WTC11 (cell line): ENCODE measurements at regions not wholly inside any gene's neighbourhood (a gene's known extent, or its start where the extent isn't known, plus 50 kb on each side); places are given as distances from the start of the nearest gene placed in this dataset.

Experiments
- ATAC-seq: fragments of 200-7000 bp; cut with Tn5 transposase; 2 replicates; pipeline ENCODE4 v1.10.0; 2021; ENCODE audit warnings: mild to moderate bottlenecking, moderate library complexity
- CTCF ChIA-PET: fragments of 300-600 bp; sonication (Branson Sonifier 250); formaldehyde crosslinking; loops from one replicate; lab custom pipeline; 2021; ENCODE audit warnings: antibody characterized with exemption; lab: Charles Lee
- POLR2A ChIA-PET: fragments of 350-600 bp; sonication (Branson Sonifier 250); formaldehyde crosslinking; loops from one replicate; lab custom pipeline; 2021; ENCODE audit warnings: antibody characterized with exemption; lab: Charles Lee
- DNase-seq: peaks from one replicate; pipeline ENCODE4 v3.0.0; 2021; ENCODE audit warnings: low spot score
- H3K27ac Mint-ChIP-seq: 2 replicates; pipeline ENCODE4 v1.8.0; 2021; ENCODE audit warnings: mixed read lengths
- H3K27me3 Mint-ChIP-seq: 2 replicates; pipeline ENCODE4 v1.8.0; 2021; ENCODE audit warnings: low read depth, mild to moderate bottlenecking, moderate library complexity, mixed read lengths
- H3K36me3 Mint-ChIP-seq: 2 replicates; pipeline ENCODE4 v1.8.0; 2021; ENCODE audit warnings: mixed read lengths
- H3K4me1 Mint-ChIP-seq: 2 replicates; pipeline ENCODE4 v1.8.0; 2022; ENCODE audit warnings: mixed read lengths
- H3K4me3 Mint-ChIP-seq: 2 replicates; pipeline ENCODE4 v1.8.0; 2021; ENCODE audit warnings: mild to moderate bottlenecking, moderate library complexity, mixed read lengths
- H3K9me3 Mint-ChIP-seq: 2 replicates; pipeline ENCODE4 v1.8.0; 2021; ENCODE audit warnings: mixed read lengths
- ARID4B ChIP-seq: sonication (generic); formaldehyde crosslinking; IDR thresholded peaks from 2 replicates; pipeline ENCODE4 v1.8.0; 2023; ENCODE audit warnings: missing genetic modification reagents, mild to moderate bottlenecking, borderline replicate concordance
- ATF1 ChIP-seq: sonication (generic); formaldehyde crosslinking; IDR thresholded peaks from 2 replicates; pipeline ENCODE4 v1.8.1; 2023; ENCODE audit warnings: mild to moderate bottlenecking, moderate library complexity, missing genetic modification reagents
- ATF2 ChIP-seq: sonication (generic); formaldehyde crosslinking; IDR thresholded peaks from 2 replicates; pipeline ENCODE4 v1.8.1; 2022; ENCODE audit warnings: low read depth, missing genetic modification reagents, borderline replicate concordance
- CREM ChIP-seq: sonication (generic); formaldehyde crosslinking; IDR thresholded peaks from 2 replicates; pipeline ENCODE4 v1.8.1; 2022; ENCODE audit warnings: mild to moderate bottlenecking, missing genetic modification reagents, moderate library complexity
- CTCF ChIP-seq: fragments of 200-600 bp; IDR thresholded peaks from 2 replicates; pipeline ENCODE4 v1.8.0; 2022; ENCODE audit warnings: antibody characterized with exemption
- ELF4 ChIP-seq: sonication (generic); formaldehyde crosslinking; IDR thresholded peaks from 2 replicates; pipeline ENCODE4 v1.8.1; 2022; ENCODE audit warnings: low read depth, mild to moderate bottlenecking, moderate library complexity, missing genetic modification reagents
- EMX1 ChIP-seq: fragments of 250-450 bp; sonication (Bioruptor Pico); IDR thresholded peaks from 2 replicates; pipeline ENCODE4 v1.8.0; 2021; ENCODE audit warnings: mild to moderate bottlenecking
- ESRRA ChIP-seq: sonication (generic); formaldehyde crosslinking; IDR thresholded peaks from 2 replicates; pipeline ENCODE4 v1.8.1; 2022; ENCODE audit warnings: mild to moderate bottlenecking, missing genetic modification reagents, borderline replicate concordance
- ETV6 ChIP-seq: sonication (generic); formaldehyde crosslinking; IDR thresholded peaks from 2 replicates; pipeline ENCODE4 v1.8.1; 2022; ENCODE audit warnings: mild to moderate bottlenecking, missing genetic modification reagents
- FOXK1 ChIP-seq: sonication (generic); formaldehyde crosslinking; IDR thresholded peaks from 2 replicates; pipeline ENCODE4 v1.8.0; 2022; ENCODE audit warnings: mild to moderate bottlenecking, moderate library complexity, missing genetic modification reagents
- FOXP1 ChIP-seq: sonication (generic); formaldehyde crosslinking; IDR thresholded peaks from 2 replicates; pipeline ENCODE4 v1.8.0; 2022; ENCODE audit warnings: missing genetic modification reagents, mild to moderate bottlenecking, moderate library complexity, borderline replicate concordance
- JAZF1 ChIP-seq: fragments of 250-450 bp; sonication (Bioruptor Pico); IDR thresholded peaks from 2 replicates; pipeline ENCODE4 v1.9.0; 2021; ENCODE audit warnings: moderate library complexity, mild to moderate bottlenecking, inconsistent platforms
- JUN ChIP-seq: sonication (generic); formaldehyde crosslinking; IDR thresholded peaks from 2 replicates; pipeline ENCODE4 v1.8.0; 2023; ENCODE audit warnings: mild to moderate bottlenecking, missing genetic modification reagents
- MXD4 ChIP-seq: fragments of 250-450 bp; sonication (Bioruptor Pico); IDR thresholded peaks from 2 replicates; pipeline ENCODE4 v1.8.0; 2021; ENCODE audit warnings: mild to moderate bottlenecking, moderate library complexity, borderline replicate concordance
- PREB ChIP-seq: sonication (generic); formaldehyde crosslinking; IDR thresholded peaks from 2 replicates; pipeline ENCODE4 v1.8.1; 2022; ENCODE audit warnings: mild to moderate bottlenecking, missing genetic modification reagents, moderate library complexity, borderline replicate concordance
- TEAD1 ChIP-seq: sonication (generic); formaldehyde crosslinking; IDR thresholded peaks from 2 replicates; pipeline ENCODE4 v1.8.0; 2022; ENCODE audit warnings: mild to moderate bottlenecking, missing genetic modification reagents
- ZNF219 ChIP-seq: sonication (generic); formaldehyde crosslinking; IDR thresholded peaks from 2 replicates; pipeline ENCODE4 v1.8.0; 2023; ENCODE audit warnings: missing genetic modification reagents, mild to moderate bottlenecking, borderline replicate concordance
- ZNF423 ChIP-seq: fragments of 250-450 bp; sonication (Bioruptor Pico); IDR thresholded peaks from 2 replicates; pipeline ENCODE4 v2.1.2; 2022; ENCODE audit warnings: mild to moderate bottlenecking, moderate library complexity
- ZNF671 ChIP-seq: fragments of 250-450 bp; sonication (Bioruptor Pico); IDR thresholded peaks from 2 replicates; pipeline ENCODE4 v1.8.0; 2021; ENCODE audit warnings: mild to moderate bottlenecking
- TF ChIP-seq, protein P1 (sequence below): sonication (generic); formaldehyde crosslinking; IDR thresholded peaks from 2 replicates; pipeline ENCODE4 v1.8.1; 2023; ENCODE audit warnings: mild to moderate bottlenecking, missing genetic modification reagents
- TF ChIP-seq, protein P2 (sequence below): sonication (generic); formaldehyde crosslinking; IDR thresholded peaks from 2 replicates; pipeline ENCODE4 v1.8.0; 2022; ENCODE audit warnings: mild to moderate bottlenecking, missing genetic modification reagents

DNA sequence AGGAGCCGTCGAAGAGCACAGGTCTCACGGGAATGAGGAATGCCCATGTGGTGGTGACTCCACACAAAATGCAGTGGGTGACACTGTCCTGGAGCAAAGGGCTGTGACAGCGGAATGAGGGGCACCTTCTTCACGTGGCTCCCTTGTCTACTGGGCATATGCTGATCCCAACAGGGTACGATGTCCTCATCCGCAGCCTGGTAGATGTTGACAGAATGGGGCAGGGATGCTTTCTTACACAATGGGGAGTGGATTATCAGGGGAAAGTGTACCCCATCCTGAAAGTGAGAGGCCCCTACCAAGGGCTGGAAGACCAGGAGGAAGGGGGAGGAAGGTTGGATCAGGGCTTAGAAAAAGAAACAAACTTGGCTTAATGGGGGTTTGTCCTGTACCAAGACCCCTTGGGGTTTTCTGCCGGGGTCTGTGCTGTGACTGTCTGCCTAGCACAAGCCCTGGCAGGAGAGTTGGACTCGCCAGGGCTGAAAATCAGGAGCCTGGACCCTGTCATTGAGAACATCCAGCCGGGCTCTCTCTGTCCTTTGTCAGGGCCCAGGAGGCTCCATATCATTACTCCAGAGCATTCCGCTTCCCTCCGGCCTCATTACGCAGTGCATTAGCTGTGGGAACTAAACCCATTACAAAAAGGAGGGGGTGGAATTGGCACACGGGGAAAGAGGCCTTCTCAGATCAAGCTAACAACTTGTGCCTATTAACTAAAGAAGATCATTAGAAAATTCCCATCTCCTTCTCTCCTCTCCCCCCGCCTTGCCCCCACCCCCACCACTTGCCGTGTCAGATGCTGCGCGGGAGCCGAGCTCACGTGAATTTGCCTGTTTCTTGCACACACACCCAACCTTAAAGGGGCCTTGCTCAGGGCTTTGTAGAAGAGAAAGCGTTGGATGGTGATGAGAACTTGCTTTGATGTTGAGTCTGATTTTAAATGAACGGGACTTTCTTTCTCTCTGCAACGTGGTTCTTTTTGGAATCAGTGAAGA is 171.8 kb upstream of the PARP11 start (continued):
- no peak for TF ChIP-seq ELF4 (CRISPR knock-in tag)
- no peak for TF ChIP-seq CREM (CRISPR knock-in tag)
- no peak for TF ChIP-seq ZNF423 (CRISPR knock-in tag)
- TF ChIP-seq FOXP1: no peak
- TF ChIP-seq ATF1: no peak

DNA sequence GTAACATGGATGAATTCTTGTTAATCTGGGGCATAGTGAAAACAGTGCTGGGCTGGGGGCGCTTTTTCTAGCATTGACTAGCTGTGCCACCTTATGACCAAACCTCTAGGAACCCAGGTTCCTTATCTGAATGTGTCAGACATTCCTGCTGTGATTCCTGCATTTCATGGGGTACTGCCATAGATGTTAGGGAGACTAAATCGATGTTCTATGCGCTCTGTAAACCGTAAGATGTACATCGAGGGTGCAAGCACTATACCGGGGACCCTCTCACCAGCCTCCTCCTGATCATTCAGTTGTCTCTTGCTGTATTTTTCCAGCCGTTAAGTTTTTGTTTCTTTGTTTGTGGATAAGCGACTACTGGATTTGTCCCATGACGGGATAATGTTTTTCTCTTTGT is 170.9 kb upstream of the PARP11 start:
- ChIA-PET POLR2A (no interaction called here), CTCF (interaction anchor here (0.7 kb wide), 1 partner anchor 82 kb away, joined by 3 read pairs; no protein-coding TSS in a partner anchor)
- H3K4me1 Mint-ChIP-seq: peaks cover 24% of the 10 kb centered on the region
- H3K36me3 Mint-ChIP-seq: no peaks in the 10 kb centered on the region; the same call in 1 of the 2 replicates
- H3K4me3 Mint-ChIP-seq: no peak overlapping the region
- no peak for DNase-seq
- ATAC-seq: no peak
- TF ChIP-seq JUN (CRISPR knock-in tag) (no peak), MXD4 (CRISPR knock-in tag) (no peak), ESRRA (CRISPR knock-in tag) (no peak), JAZF1 (CRISPR knock-in tag) (no peak), EMX1 (CRISPR knock-in tag) (no peak), PREB (CRISPR knock-in tag) (no peak), FOXK1 (CRISPR knock-in tag) (no peak), ARID4B (CRISPR knock-in tag) (no peak), ETV6 (CRISPR knock-in tag) (no peak), ZNF671 (CRISPR knock-in tag) (no peak), ATF2 (CRISPR knock-in tag) (no peak), TEAD1 (CRISPR knock-in tag) (no peak), ZNF219 (CRISPR knock-in tag) (no peak), CTCF (no peak)
- TF ChIP-seq, protein P1, sequence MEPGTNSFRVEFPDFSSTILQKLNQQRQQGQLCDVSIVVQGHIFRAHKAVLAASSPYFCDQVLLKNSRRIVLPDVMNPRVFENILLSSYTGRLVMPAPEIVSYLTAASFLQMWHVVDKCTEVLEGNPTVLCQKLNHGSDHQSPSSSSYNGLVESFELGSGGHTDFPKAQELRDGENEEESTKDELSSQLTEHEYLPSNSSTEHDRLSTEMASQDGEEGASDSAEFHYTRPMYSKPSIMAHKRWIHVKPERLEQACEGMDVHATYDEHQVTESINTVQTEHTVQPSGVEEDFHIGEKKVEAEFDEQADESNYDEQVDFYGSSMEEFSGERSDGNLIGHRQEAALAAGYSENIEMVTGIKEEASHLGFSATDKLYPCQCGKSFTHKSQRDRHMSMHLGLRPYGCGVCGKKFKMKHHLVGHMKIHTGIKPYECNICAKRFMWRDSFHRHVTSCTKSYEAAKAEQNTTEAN (CRISPR knock-in tag): no peak
- TF ChIP-seq, protein P2, sequence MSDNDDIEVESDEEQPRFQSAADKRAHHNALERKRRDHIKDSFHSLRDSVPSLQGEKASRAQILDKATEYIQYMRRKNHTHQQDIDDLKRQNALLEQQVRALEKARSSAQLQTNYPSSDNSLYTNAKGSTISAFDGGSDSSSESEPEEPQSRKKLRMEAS: no peak
- H3K27ac Mint-ChIP-seq: no peak overlapping the region
- no peaks in the 10 kb centered on the region; the same call in 1 of the 2 replicates for H3K27me3 Mint-ChIP-seq
- H3K9me3 Mint-ChIP-seq: peaks cover 17% of the 10 kb centered on the region
